K562 (cell line): ENCODE measurements at regions not wholly inside any gene's neighbourhood (a gene's known extent, or its start where the extent isn't known, plus 50 kb on each side); places are given as distances from the start of the nearest gene placed in this dataset.

Source experiments
- ATAC-seq: fragments of 200-7000 bp; cut with Tn5 transposase; 3 replicates; pipeline ENCODE4 v1.9.1; 2020; ENCODE audit warnings: moderate library complexity
- BruUV-seq: library from RNA; stranded (reverse); fragments of 400-500 nt; replicated peaks from 2 replicates; lab custom pipeline; 2021; lab: Mats Ljungman, UMichigan
- CTCF ChIA-PET: fragments of 300-600 bp; formaldehyde crosslinking; extraction: SDS; loops from one replicate; lab custom pipeline; 2021; ENCODE audit warnings: low intra/inter-chr PET ratio; lab: Yijun Ruan, JAX
- POLR2A ChIA-PET: fragments of 300-600, 350-650 bp; sonication (Branson Sonifier 250); formaldehyde crosslinking; extraction: SDS; loops from one replicate; lab custom pipeline; 2021; ENCODE audit warnings: antibody characterized with exemption, inconsistent platforms; lab: Yijun Ruan, JAX
- DNase-seq, 4 experiments: peaks; one replicate each; pipeline versions ENCODE4 v3.0.0 to v3.0.0-alpha.2; 2011 to 2018; ENCODE audit warnings: low spot score in 3 of 4, mixed read lengths in 3 of 4; ENCODE audit errors: extremely low read depth in 1 of 4
- FAIRE-seq: peaks from 2 replicates; lab custom pipeline; 2011; peaks lifted over from hg19 to GRCh38; lab: Jason Lieb, UNC
- H2AFZ ChIP-seq: 2 replicates; pipeline ENCODE4 v1.6.0; 2011; ENCODE audit warnings: low read depth, low read length, control low read depth, inconsistent platforms
- H3K27ac ChIP-seq: fragments of 200-600 bp; 3 replicates; pipeline ENCODE4 v1.8.0; 2011; ENCODE audit warnings: low read depth, mild to moderate bottlenecking, control low read depth, inconsistent platforms, low read length, moderate library complexity, mixed read lengths; ENCODE audit errors: extremely low read depth
- H3K27me3 ChIP-seq, 2 experiments: fragments of 300-600 bp in 1 of 2; 2 replicates in 1 of 2; 3 replicates in 1 of 2; pipeline versions ENCODE4 v1.6.0 to v1.8.0; 2011; ENCODE audit warnings: inconsistent platforms in 2 of 2, low read length in 2 of 2, mild to moderate bottlenecking in 1 of 2, mixed read lengths in 1 of 2, moderate library complexity in 1 of 2; ENCODE audit not compliant: control insufficient read depth in 2 of 2, insufficient read depth in 2 of 2
- H3K36me3 ChIP-seq: fragments of 300-600 bp; 3 replicates; pipeline ENCODE4 v1.8.0; 2011; ENCODE audit warnings: mild to moderate bottlenecking, low read length, inconsistent platforms; ENCODE audit not compliant: control insufficient read depth, insufficient read depth
- H3K4me1 ChIP-seq, 2 experiments: fragments of 200-600 bp in 1 of 2; replicated peaks in 1 of 2; 2 replicates in 1 of 2; 3 replicates in 1 of 2; pipeline versions ENCODE4 v1.5.1 to v1.8.0; 2011; ENCODE audit warnings: inconsistent platforms in 2 of 2, low read length in 2 of 2, mild to moderate bottlenecking in 1 of 2, mixed read lengths in 1 of 2, moderate library complexity in 1 of 2; ENCODE audit not compliant: control insufficient read depth in 2 of 2, insufficient read depth in 2 of 2
- H3K4me2 ChIP-seq: 2 replicates; pipeline ENCODE4 v1.6.1; 2011; ENCODE audit warnings: low read length, control low read depth, inconsistent platforms, mixed read lengths; ENCODE audit not compliant: insufficient read depth
- H3K4me3 ChIP-seq: fragments of 200-600 bp; sonication (generic), shearing (Covaris generic); 2 replicates; pipeline ENCODE4 v1.5.1; 2016; ENCODE audit warnings: control low read depth, inconsistent platforms
- H3K79me2 ChIP-seq: fragments of 200-600 bp; 3 replicates; pipeline ENCODE4 v1.8.0; 2011; ENCODE audit warnings: low read length, inconsistent platforms; ENCODE audit not compliant: control insufficient read depth, insufficient read depth
- H3K9ac ChIP-seq, 2 experiments: 2 replicates each; pipeline versions ENCODE4 v1.6.0 to v1.6.1; 2011; ENCODE audit warnings: low read depth in 2 of 2, low read length in 2 of 2, control low read depth in 1 of 2, inconsistent platforms in 1 of 2, mild to moderate bottlenecking in 1 of 2, mixed read lengths in 1 of 2; ENCODE audit not compliant: insufficient read depth in 1 of 2
- H3K9me1 ChIP-seq: one replicate; pipeline ENCODE4 v1.6.0; 2011; ENCODE audit warnings: inconsistent platforms, mild to moderate bottlenecking, low read length, moderate library complexity; ENCODE audit not compliant: control insufficient read depth, insufficient read depth
- H3K9me3 ChIP-seq: replicated peaks from 2 replicates; pipeline ENCODE4 v1.5.1; 2011; ENCODE audit warnings: low read depth, low read length, inconsistent platforms; ENCODE audit not compliant: control insufficient read depth, insufficient read depth
- H4K20me1 ChIP-seq: replicated peaks from 2 replicates; pipeline ENCODE4 v1.6.1; 2011; ENCODE audit warnings: low read length, inconsistent platforms, mixed read lengths; ENCODE audit not compliant: control insufficient read depth, insufficient read depth
- BDP1 ChIP-seq: IDR thresholded peaks from 3 replicates; pipeline ENCODE4 v1.6.1; 2011; ENCODE audit not compliant: insufficient read length, insufficient read depth
- CBFA2T3 ChIP-seq: fragments of 450-650 bp; IDR thresholded peaks from 2 replicates; pipeline ENCODE4 v1.6.1; 2017
- COPS2 ChIP-seq: fragments of 450-650 bp; conservative IDR thresholded peaks from 2 replicates; pipeline ENCODE4 v1.6.1; 2016; ENCODE audit warnings: mild to moderate bottlenecking, moderate library complexity
- FOXM1 ChIP-seq, 2 experiments: fragments of 450-650 bp in 1 of 2; sonication (generic) in 1 of 2; formaldehyde crosslinking in 1 of 2; IDR thresholded peaks; 2 replicates each; pipeline versions ENCODE4 v1.6.1 to v1.9.0; 2017 to 2022; ENCODE audit warnings: low read depth in 2 of 2, mild to moderate bottlenecking in 2 of 2, missing genetic modification reagents in 1 of 2, moderate library complexity in 1 of 2
- NR3C1 ChIP-seq: sonication (generic); formaldehyde crosslinking; IDR thresholded peaks from 2 replicates; pipeline ENCODE4 v1.8.1; 2022; ENCODE audit warnings: missing genetic modification reagents
- PPARD ChIP-seq: fragments of 250-450 bp; sonication (Bioruptor Pico); IDR thresholded peaks from 2 replicates; pipeline ENCODE4 v1.8.0; 2022; ENCODE audit warnings: inconsistent platforms, mild to moderate bottlenecking, moderate library complexity
- RBM17 ChIP-seq: fragments of 200-400 bp; formaldehyde crosslinking; IDR thresholded peaks from 2 replicates; pipeline ENCODE4 v1.6.1; 2017; ENCODE audit warnings: low read depth, mild to moderate bottlenecking, low read length, borderline replicate concordance
- SP1 ChIP-seq: sonication (generic); formaldehyde crosslinking; IDR thresholded peaks from 2 replicates; pipeline ENCODE4 v1.8.1; 2022; ENCODE audit warnings: mild to moderate bottlenecking, missing genetic modification reagents
- STAT5A ChIP-seq: IDR thresholded peaks from 2 replicates; pipeline ENCODE4 v1.6.1; 2012; ENCODE audit warnings: low read length, inconsistent platforms, borderline replicate concordance
- ZNF212 ChIP-seq: fragments of 450-650 bp; formaldehyde crosslinking; IDR thresholded peaks from 2 replicates; pipeline ENCODE4 v1.4.0; 2020; ENCODE audit warnings: mild to moderate bottlenecking
- ZNF3 ChIP-seq: fragments of 250-450 bp; sonication (Bioruptor Pico); IDR thresholded peaks from 2 replicates; pipeline ENCODE4 v1.5.0; 2021; ENCODE audit warnings: mild to moderate bottlenecking, moderate library complexity
- WGBS: fragments of 100-300 bp; shearing (Covaris generic); methylation state at CpG from one replicate; pipeline ENCODE4 v1.1.6; 2016; ENCODE audit warnings: low coverage, mixed read lengths; ENCODE audit not compliant: insufficient coverage; ENCODE audit errors: missing lambda C conversion rate; 5-methylcytosine and 5-hydroxymethylcytosine counted together
- in situ Hi-C: fragments of 300-500 bp; cut with MboI; formaldehyde crosslinking; loops from 4 replicates; pipeline ENCODE4 v1.15.0; 2018; ENCODE audit warnings: inconsistent platforms, mixed read lengths
- intact Hi-C: fragments of 100-400 bp; cut with micrococcal nuclease; formaldehyde crosslinking; loops from 2 replicates; pipeline ENCODE4 v1.14.2; 2022
- TF ChIP-seq, protein P1 (sequence below): sonication (generic); formaldehyde crosslinking; IDR thresholded peaks from 2 replicates; pipeline ENCODE4 v1.8.0; 2022; ENCODE audit warnings: mild to moderate bottlenecking, missing genetic modification reagents
- TF ChIP-seq, protein P2 (sequence below): fragments of 250-450 bp; sonication (Bioruptor Pico); IDR thresholded peaks from 2 replicates; pipeline ENCODE4 v1.4.0; 2020

DNA sequence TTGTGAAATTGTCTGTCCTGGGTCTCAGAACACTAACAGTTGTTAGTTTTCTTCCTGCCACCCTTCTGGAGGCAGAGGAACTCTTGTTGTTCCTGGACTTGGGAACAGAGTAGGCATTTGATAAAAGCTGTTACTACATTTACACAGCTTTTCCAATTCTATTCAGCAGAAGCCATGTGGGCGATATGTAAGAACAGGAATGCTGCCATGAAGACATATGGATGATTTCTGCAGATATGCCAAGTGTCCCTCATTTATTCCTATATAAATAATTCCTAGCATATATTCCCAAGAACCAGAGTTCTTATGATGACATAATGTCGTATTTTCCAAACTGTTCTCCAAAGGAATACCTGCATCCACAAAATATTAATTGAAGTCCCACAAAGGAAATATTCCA, 135.9 kb upstream of the DAB2 start:
- intact Hi-C loops, result no loop called here
- Histone ChIP-seq H3K9me3 (no peaks in the 10 kb centered on the region), H3K27me3 (peaks cover 2 to 7% of the 10 kb centered on the region in 2 experiments; a peak in 3 of 5 replicates), H3K9ac (no peak overlapping the region), H4K20me1 (no peaks in the 10 kb centered on the region), H2AFZ (no peak overlapping the region), H3K27ac (no peak overlapping the region), H3K4me1 (no peaks in the 10 kb centered on the region), H3K4me3 (no peak overlapping the region), H3K4me2 (no peak overlapping the region), H3K36me3 (no peaks in the 10 kb centered on the region), H3K79me2 (no peaks in the 10 kb centered on the region), H3K9me1 (no peaks in the 10 kb centered on the region)
- no peak for DNase-seq
- no TSS peak for BruUV-seq
- ChIA-PET POLR2A (no interaction called here), CTCF (no interaction called here)
- no peak for FAIRE-seq
- in situ Hi-C loops, result no loop called here
- 4% methylated on average over 2 of the region's 2 CpGs for WGBS
- ATAC-seq, result no peak
- TF ChIP-seq ZNF3 (CRISPR knock-in tag) (no peak), SP1 (CRISPR knock-in tag) (no peak), PPARD (no peak), COPS2 (no peak), STAT5A (no peak), ZNF212 (CRISPR knock-in tag) (no peak), RBM17 (no peak), CBFA2T3 (no peak), BDP1 (no peak), FOXM1 (IDR thresholded peaks at IDR 0.05; ENCODE audit: low read depth) (no peak), FOXM1 (CRISPR knock-in tag; IDR thresholded peaks at IDR 0.05; ENCODE audit: low read depth) (no peak), NR3C1 (CRISPR knock-in tag) (no peak)
- TF ChIP-seq, protein P1, sequence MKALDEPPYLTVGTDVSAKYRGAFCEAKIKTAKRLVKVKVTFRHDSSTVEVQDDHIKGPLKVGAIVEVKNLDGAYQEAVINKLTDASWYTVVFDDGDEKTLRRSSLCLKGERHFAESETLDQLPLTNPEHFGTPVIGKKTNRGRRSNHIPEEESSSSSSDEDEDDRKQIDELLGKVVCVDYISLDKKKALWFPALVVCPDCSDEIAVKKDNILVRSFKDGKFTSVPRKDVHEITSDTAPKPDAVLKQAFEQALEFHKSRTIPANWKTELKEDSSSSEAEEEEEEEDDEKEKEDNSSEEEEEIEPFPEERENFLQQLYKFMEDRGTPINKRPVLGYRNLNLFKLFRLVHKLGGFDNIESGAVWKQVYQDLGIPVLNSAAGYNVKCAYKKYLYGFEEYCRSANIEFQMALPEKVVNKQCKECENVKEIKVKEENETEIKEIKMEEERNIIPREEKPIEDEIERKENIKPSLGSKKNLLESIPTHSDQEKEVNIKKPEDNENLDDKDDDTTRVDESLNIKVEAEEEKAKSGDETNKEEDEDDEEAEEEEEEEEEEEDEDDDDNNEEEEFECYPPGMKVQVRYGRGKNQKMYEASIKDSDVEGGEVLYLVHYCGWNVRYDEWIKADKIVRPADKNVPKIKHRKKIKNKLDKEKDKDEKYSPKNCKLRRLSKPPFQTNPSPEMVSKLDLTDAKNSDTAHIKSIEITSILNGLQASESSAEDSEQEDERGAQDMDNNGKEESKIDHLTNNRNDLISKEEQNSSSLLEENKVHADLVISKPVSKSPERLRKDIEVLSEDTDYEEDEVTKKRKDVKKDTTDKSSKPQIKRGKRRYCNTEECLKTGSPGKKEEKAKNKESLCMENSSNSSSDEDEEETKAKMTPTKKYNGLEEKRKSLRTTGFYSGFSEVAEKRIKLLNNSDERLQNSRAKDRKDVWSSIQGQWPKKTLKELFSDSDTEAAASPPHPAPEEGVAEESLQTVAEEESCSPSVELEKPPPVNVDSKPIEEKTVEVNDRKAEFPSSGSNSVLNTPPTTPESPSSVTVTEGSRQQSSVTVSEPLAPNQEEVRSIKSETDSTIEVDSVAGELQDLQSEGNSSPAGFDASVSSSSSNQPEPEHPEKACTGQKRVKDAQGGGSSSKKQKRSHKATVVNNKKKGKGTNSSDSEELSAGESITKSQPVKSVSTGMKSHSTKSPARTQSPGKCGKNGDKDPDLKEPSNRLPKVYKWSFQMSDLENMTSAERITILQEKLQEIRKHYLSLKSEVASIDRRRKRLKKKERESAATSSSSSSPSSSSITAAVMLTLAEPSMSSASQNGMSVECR (CRISPR knock-in tag), result no peak
- TF ChIP-seq, protein P2, sequence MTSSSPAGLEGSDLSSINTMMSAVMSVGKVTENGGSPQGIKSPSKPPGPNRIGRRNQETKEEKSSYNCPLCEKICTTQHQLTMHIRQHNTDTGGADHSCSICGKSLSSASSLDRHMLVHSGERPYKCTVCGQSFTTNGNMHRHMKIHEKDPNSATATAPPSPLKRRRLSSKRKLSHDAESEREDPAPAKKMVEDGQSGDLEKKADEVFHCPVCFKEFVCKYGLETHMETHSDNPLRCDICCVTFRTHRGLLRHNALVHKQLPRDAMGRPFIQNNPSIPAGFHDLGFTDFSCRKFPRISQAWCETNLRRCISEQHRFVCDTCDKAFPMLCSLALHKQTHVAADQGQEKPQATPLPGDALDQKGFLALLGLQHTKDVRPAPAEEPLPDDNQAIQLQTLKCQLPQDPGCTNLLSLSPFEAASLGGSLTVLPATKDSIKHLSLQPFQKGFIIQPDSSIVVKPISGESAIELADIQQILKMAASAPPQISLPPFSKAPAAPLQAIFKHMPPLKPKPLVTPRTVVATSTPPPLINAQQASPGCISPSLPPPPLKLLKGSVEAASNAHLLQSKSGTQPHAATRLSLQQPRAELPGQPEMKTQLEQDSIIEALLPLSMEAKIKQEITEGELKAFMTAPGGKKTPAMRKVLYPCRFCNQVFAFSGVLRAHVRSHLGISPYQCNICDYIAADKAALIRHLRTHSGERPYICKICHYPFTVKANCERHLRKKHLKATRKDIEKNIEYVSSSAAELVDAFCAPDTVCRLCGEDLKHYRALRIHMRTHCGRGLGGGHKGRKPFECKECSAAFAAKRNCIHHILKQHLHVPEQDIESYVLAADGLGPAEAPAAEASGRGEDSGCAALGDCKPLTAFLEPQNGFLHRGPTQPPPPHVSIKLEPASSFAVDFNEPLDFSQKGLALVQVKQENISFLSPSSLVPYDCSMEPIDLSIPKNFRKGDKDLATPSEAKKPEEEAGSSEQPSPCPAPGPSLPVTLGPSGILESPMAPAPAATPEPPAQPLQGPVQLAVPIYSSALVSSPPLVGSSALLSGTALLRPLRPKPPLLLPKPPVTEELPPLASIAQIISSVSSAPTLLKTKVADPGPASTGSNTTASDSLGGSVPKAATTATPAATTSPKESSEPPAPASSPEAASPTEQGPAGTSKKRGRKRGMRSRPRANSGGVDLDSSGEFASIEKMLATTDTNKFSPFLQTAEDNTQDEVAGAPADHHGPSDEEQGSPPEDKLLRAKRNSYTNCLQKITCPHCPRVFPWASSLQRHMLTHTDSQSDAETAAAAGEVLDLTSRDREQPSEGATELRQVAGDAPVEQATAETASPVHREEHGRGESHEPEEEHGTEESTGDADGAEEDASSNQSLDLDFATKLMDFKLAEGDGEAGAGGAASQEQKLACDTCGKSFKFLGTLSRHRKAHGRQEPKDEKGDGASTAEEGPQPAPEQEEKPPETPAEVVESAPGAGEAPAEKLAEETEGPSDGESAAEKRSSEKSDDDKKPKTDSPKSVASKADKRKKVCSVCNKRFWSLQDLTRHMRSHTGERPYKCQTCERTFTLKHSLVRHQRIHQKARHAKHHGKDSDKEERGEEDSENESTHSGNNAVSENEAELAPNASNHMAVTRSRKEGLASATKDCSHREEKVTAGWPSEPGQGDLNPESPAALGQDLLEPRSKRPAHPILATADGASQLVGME (CRISPR knock-in tag), result no peak
